Panc1 (cell line): ENCODE measurements at regions not wholly inside any gene's neighbourhood (a gene's known extent, or its start where the extent isn't known, plus 50 kb on each side); places are given as distances from the start of the nearest gene placed in this dataset.

ENCODE experiments used
- ATAC-seq: fragments of 200-7000 bp; cut with Tn5 transposase; 2 replicates; pipeline ENCODE4 v1.9.1; 2020; ENCODE audit warnings: mild to moderate bottlenecking, moderate library complexity
- BruUV-seq: library from RNA; stranded (reverse); fragments of 400-500 nt; replicated peaks from 2 replicates; lab custom pipeline; 2021; lab: Mats Ljungman, UMichigan
- CTCF ChIA-PET: fragments of 300-600 bp; sonication (Branson Sonifier 250); formaldehyde crosslinking; loops from one replicate; lab custom pipeline; 2022; ENCODE audit warnings: antibody characterized with exemption; lab: Charles Lee
- POLR2A ChIA-PET: fragments of 300-600 bp; sonication (Branson Sonifier 250); formaldehyde crosslinking; loops from one replicate; lab custom pipeline; 2022; ENCODE audit warnings: antibody characterized with exemption; lab: Charles Lee
- DNase-seq: peaks from one replicate; pipeline ENCODE4 v3.0.0-alpha.2; 2010; ENCODE audit warnings: low read depth, low spot score
- H3K27ac ChIP-seq: 2 replicates; pipeline ENCODE4 v1.5.1; 2011; ENCODE audit warnings: mild to moderate bottlenecking, low read length, inconsistent platforms
- H3K27me3 ChIP-seq: fragments of 200-500 bp; sonication (Bioruptor generic); 2 replicates; pipeline ENCODE4 v1.6.0; 2014; ENCODE audit warnings: low read length, inconsistent platforms; ENCODE audit not compliant: control insufficient read depth, insufficient read depth
- H3K36me3 ChIP-seq: fragments of 200-500 bp; sonication (Bioruptor generic); 2 replicates; pipeline ENCODE4 v1.5.1; 2014; ENCODE audit warnings: inconsistent platforms, mild to moderate bottlenecking, low read length, moderate library complexity; ENCODE audit not compliant: control insufficient read depth, insufficient read depth
- H3K4me1 ChIP-seq: 2 replicates; pipeline ENCODE4 v1.5.1; 2011; ENCODE audit warnings: inconsistent platforms, mild to moderate bottlenecking, low read length, moderate library complexity; ENCODE audit not compliant: control insufficient read depth, insufficient read depth
- H3K4me3 ChIP-seq, 2 experiments: 2 replicates each; pipeline ENCODE4 v1.5.1; 2011 to 2012; ENCODE audit warnings: low read depth in 2 of 2, low read length in 2 of 2, mild to moderate bottlenecking in 2 of 2, inconsistent platforms in 1 of 2, moderate library complexity in 1 of 2
- H3K9me3 ChIP-seq: fragments of 200-500 bp; sonication (Bioruptor generic); 2 replicates; pipeline ENCODE4 v1.5.1; 2014; ENCODE audit warnings: low read depth, mild to moderate bottlenecking, inconsistent platforms, low read length, moderate library complexity; ENCODE audit not compliant: control insufficient read depth, insufficient read depth
- POLR2AphosphoS5 ChIP-seq: IDR thresholded peaks from 2 replicates; pipeline ENCODE4 v1.6.1; 2012; ENCODE audit warnings: mild to moderate bottlenecking, low read depth, low read length, moderate library complexity
- SIN3A ChIP-seq: IDR thresholded peaks from 2 replicates; pipeline ENCODE4 v1.6.1; 2012; ENCODE audit warnings: low read depth, mild to moderate bottlenecking, low read length, moderate library complexity, borderline replicate concordance; ENCODE audit not compliant: insufficient read depth
- TCF7L2 ChIP-seq: IDR thresholded peaks from 2 replicates; pipeline ENCODE4 v1.6.1; 2011; ENCODE audit warnings: mild to moderate bottlenecking, low read depth, low read length, inconsistent platforms
- in situ Hi-C: cut with HindIII; loops from 2 replicates; pipeline ENCODE4 v1.10.0; 2016; ENCODE audit warnings: low sequenced_read_pairs, low pct_unique_long_range_greater_than_20kb
- intact Hi-C: fragments of 100-400 bp; cut with micrococcal nuclease; formaldehyde crosslinking; loops from one replicate; pipeline ENCODE4 v1.10.0; 2022; ENCODE audit not compliant: unreplicated experiment
- TF ChIP-seq, protein P1 (sequence below), 2 experiments: IDR thresholded peaks; 2 replicates each; pipeline ENCODE4 v1.6.1; 2011 to 2012; ENCODE audit warnings: low read depth in 2 of 2, control low read depth in 1 of 2, low read length in 1 of 2, mild to moderate bottlenecking in 1 of 2, moderate library complexity in 1 of 2; ENCODE audit not compliant: insufficient read depth in 1 of 2
- TF ChIP-seq, protein P2 (sequence below): fragments of 450-650 bp; IDR thresholded peaks from 2 replicates; pipeline ENCODE4 v1.5.1; 2017; ENCODE audit warnings: mild to moderate bottlenecking

DNA sequence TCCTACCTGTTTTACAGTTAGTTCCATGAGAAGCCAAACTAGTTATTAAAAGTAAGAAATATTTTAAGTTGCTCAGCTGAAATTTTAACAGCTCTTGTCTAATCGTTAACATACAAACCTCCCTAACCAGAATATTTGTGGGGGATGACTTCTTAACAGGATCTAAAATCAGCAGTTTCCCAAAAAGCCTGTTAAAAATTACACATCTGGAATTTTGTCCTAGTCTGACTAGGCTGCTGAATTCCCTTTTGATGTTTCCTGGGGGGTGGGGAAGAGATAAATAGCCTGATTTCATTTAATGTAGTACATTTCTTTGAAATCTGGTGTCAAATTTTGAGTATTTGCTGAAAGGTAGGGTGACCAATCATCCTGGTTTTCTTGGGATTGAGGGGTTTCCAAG is 78.8 kb upstream of the ARHGAP29 start:
- peaks cover 31% of the 10 kb centered on the region for H3K4me1 ChIP-seq
- BruUV-seq = no TSS peak
- CTCF ChIA-PET = no interaction called here
- intact Hi-C loops = no loop called here
- POLR2A ChIA-PET = no interaction called here
- no peaks in the 10 kb centered on the region for H3K36me3 ChIP-seq
- in situ Hi-C loops = no loop called here
- DNase-seq (no peak), ATAC-seq (no peak)
- no peaks in the 10 kb centered on the region for H3K27me3 ChIP-seq
- TF ChIP-seq, protein P1, sequence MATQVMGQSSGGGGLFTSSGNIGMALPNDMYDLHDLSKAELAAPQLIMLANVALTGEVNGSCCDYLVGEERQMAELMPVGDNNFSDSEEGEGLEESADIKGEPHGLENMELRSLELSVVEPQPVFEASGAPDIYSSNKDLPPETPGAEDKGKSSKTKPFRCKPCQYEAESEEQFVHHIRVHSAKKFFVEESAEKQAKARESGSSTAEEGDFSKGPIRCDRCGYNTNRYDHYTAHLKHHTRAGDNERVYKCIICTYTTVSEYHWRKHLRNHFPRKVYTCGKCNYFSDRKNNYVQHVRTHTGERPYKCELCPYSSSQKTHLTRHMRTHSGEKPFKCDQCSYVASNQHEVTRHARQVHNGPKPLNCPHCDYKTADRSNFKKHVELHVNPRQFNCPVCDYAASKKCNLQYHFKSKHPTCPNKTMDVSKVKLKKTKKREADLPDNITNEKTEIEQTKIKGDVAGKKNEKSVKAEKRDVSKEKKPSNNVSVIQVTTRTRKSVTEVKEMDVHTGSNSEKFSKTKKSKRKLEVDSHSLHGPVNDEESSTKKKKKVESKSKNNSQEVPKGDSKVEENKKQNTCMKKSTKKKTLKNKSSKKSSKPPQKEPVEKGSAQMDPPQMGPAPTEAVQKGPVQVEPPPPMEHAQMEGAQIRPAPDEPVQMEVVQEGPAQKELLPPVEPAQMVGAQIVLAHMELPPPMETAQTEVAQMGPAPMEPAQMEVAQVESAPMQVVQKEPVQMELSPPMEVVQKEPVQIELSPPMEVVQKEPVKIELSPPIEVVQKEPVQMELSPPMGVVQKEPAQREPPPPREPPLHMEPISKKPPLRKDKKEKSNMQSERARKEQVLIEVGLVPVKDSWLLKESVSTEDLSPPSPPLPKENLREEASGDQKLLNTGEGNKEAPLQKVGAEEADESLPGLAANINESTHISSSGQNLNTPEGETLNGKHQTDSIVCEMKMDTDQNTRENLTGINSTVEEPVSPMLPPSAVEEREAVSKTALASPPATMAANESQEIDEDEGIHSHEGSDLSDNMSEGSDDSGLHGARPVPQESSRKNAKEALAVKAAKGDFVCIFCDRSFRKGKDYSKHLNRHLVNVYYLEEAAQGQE (IDR thresholded peaks at IDR 0.05; ENCODE audit: insufficient read depth in 1 of 2, low read depth in 2 of 2, low read length in 1 of 2) = no peak
- no peak for TF ChIP-seq TCF7L2
- TF ChIP-seq SIN3A = no peak
- no peak for TF ChIP-seq POLR2AphosphoS5
- TF ChIP-seq, protein P2, sequence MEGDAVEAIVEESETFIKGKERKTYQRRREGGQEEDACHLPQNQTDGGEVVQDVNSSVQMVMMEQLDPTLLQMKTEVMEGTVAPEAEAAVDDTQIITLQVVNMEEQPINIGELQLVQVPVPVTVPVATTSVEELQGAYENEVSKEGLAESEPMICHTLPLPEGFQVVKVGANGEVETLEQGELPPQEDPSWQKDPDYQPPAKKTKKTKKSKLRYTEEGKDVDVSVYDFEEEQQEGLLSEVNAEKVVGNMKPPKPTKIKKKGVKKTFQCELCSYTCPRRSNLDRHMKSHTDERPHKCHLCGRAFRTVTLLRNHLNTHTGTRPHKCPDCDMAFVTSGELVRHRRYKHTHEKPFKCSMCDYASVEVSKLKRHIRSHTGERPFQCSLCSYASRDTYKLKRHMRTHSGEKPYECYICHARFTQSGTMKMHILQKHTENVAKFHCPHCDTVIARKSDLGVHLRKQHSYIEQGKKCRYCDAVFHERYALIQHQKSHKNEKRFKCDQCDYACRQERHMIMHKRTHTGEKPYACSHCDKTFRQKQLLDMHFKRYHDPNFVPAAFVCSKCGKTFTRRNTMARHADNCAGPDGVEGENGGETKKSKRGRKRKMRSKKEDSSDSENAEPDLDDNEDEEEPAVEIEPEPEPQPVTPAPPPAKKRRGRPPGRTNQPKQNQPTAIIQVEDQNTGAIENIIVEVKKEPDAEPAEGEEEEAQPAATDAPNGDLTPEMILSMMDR = no peak
- H3K4me3 ChIP-seq = no peak overlapping the region
- no peaks in the 10 kb centered on the region for H3K9me3 ChIP-seq
- H3K27ac ChIP-seq = peak overlapping the region; percentile 100

DNA sequence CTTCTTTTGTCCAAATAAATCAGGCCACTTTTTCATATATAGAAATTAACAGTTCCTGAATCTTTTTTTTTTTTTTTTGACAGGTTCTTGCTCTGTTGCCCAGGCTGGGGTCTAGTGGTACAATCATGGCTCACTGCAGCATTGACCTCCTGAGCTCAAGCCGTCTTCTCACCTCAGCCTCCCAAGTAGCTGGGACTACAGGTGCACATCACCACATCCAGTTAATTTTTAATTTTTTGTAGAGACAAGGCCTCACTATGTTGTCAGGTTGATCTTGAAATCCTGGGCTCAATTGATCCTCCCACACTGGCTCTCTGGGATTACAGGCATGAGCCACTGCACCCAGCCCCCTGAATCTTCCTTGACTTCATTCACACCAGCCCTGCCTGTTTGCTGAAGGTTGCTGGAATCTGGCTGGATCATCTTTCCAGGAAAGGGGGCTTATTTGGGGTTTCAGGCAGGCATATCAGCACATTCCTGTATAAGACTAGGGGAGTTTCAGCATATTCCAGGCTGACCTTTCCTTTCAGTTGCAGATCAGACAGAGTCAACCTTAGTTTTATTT is 78.2 kb upstream of the ARHGAP29 start:
- in situ Hi-C loops = no loop called here

More for the DNA sequence above, 78.2 kb upstream of the ARHGAP29 start:
- no peaks in the 10 kb centered on the region for H3K36me3 ChIP-seq
- no peak for DNase-seq
- no peak for ATAC-seq
- no peaks in the 10 kb centered on the region for H3K27me3 ChIP-seq
- H3K4me1 ChIP-seq = peaks cover 25% of the 10 kb centered on the region
- ChIA-PET CTCF (no interaction called here), POLR2A (no interaction called here)
- H3K4me3 ChIP-seq = no peak overlapping the region
- no TSS peak for BruUV-seq
- H3K9me3 ChIP-seq = no peaks in the 10 kb centered on the region
- intact Hi-C loops = no loop called here
- TF ChIP-seq TCF7L2 (no peak), SIN3A (no peak), POLR2AphosphoS5 (no peak)
- TF ChIP-seq, protein P2 = no peak
- TF ChIP-seq, protein P1 (IDR thresholded peaks at IDR 0.05; ENCODE audit: insufficient read depth in 1 of 2, low read depth in 2 of 2, low read length in 1 of 2) = no peak
- H3K27ac ChIP-seq = peak overlapping the region; percentile 100
